ENCODE measurements at regions not wholly inside any gene's neighbourhood (a gene's known extent, or its start where the extent isn't known, plus 50 kb on each side); places are given as distances from the start of the nearest gene placed in this dataset.

GRCh38 chr4:89438102-89438831 is 130.7 kb upstream of the GPRIN3 start (continued):
- TF ChIP-seq NUFIP1 (IDR thresholded peaks at IDR 0.05; ENCODE audit: partially characterized antibody) (no peak), ZNF407 (IDR thresholded peaks at IDR 0.05; ENCODE audit: low read depth) (no peak), YY1 (IDR thresholded peaks at IDR 0.05; ENCODE audit: borderline replicate concordance in 1 of 3, control insufficient read depth in 1 of 3, extremely low read depth in 1 of 3, insufficient read depth in 3 of 3, insufficient read length in 1 of 3, insufficient replicate concordance in 2 of 3, low read depth in 1 of 3, low read length in 2 of 3) (peak in 2 of 3 experiments; percentile 10 to 65)
- TF ChIP-seq, protein P1, sequence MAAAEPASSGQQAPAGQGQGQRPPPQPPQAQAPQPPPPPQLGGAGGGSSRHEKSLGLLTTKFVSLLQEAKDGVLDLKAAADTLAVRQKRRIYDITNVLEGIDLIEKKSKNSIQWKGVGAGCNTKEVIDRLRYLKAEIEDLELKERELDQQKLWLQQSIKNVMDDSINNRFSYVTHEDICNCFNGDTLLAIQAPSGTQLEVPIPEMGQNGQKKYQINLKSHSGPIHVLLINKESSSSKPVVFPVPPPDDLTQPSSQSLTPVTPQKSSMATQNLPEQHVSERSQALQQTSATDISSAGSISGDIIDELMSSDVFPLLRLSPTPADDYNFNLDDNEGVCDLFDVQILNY (CRISPR knock-in tag; IDR thresholded peaks at IDR 0.05): no peak
